HG03342 (cell line): ENCODE measurements at regions not wholly inside any gene's neighbourhood (a gene's known extent, or its start where the extent isn't known, plus 50 kb on each side); places are given as distances from the start of the nearest gene placed in this dataset.

Experiments
- ATAC-seq: cut with Tn5 transposase; IDR thresholded peaks from one replicate; pipeline ENCODE4 v1.9.1; 2021; ENCODE audit warnings: mild to moderate bottlenecking, moderate library complexity; ENCODE audit not compliant: unreplicated experiment

- no peak for ATAC-seq
Observed at GRCh38 chr5:121706686-121707085, 145.0 kb upstream of the FTMT start.

GRCh38 chr5:121707178-121707577 is 144.5 kb upstream of the FTMT start:
- no peak for ATAC-seq

GRCh38 chr5:121711416-121711815 is 140.3 kb upstream of the FTMT start:
- ATAC-seq, result no peak

GRCh38 chr5:121719255-121719654 is 132.4 kb upstream of the FTMT start:
- ATAC-seq, result no peak

- ATAC-seq, result no peak
Observed at GRCh38 chr5:121725450-121725849, 126.2 kb upstream of the FTMT start.

- ATAC-seq, result no peak
Observed at GRCh38 chr5:121726991-121727390, 124.7 kb upstream of the FTMT start.

GRCh38 chr5:121731377-121731776 is 120.3 kb upstream of the FTMT start:
- no peak for ATAC-seq

- no peak for ATAC-seq
Observed at GRCh38 chr5:121735618-121736017, 116.1 kb upstream of the FTMT start.

- ATAC-seq, result no peak
Observed at GRCh38 chr5:121737120-121737519, 114.6 kb upstream of the FTMT start.

- ATAC-seq, result no peak
Observed at GRCh38 chr5:121741156-121741555, 110.5 kb upstream of the FTMT start.

- no peak for ATAC-seq
Observed at GRCh38 chr5:121744577-121744976, 107.1 kb upstream of the FTMT start.

GRCh38 chr5:121745407-121745806 is 106.3 kb upstream of the FTMT start:
- no peak for ATAC-seq

GRCh38 chr5:121746763-121747162 is 104.9 kb upstream of the FTMT start:
- no peak for ATAC-seq

GRCh38 chr5:121748686-121749085 is 103.0 kb upstream of the FTMT start:
- ATAC-seq, result no peak

- no peak for ATAC-seq
Observed at GRCh38 chr5:121752149-121752548, 99.5 kb upstream of the FTMT start.

- no peak for ATAC-seq
Observed at GRCh38 chr5:121755266-121755665, 96.4 kb upstream of the FTMT start.

GRCh38 chr5:121757753-121758152 is 93.9 kb upstream of the FTMT start:
- no peak for ATAC-seq

GRCh38 chr5:121758615-121759014 is 93.1 kb upstream of the FTMT start:
- ATAC-seq, result no peak

- ATAC-seq, result no peak
Observed at GRCh38 chr5:121762426-121762825, 89.3 kb upstream of the FTMT start.

GRCh38 chr5:121763665-121764064 is 88.0 kb upstream of the FTMT start:
- ATAC-seq, result no peak

- ATAC-seq, result no peak
Observed at GRCh38 chr5:121780406-121780805, 71.3 kb upstream of the FTMT start.

GRCh38 chr5:121783700-121784099 is 68.0 kb upstream of the FTMT start:
- ATAC-seq, result no peak

GRCh38 chr5:121793791-121794190 is 57.9 kb upstream of the FTMT start:
- ATAC-seq, result no peak

- no peak for ATAC-seq
Observed at GRCh38 chr5:121795511-121795910, 56.2 kb upstream of the FTMT start.
